Stomach (tissue), 8 donors: ENCODE measurements at regions not wholly inside any gene's neighbourhood (a gene's known extent, or its start where the extent isn't known, plus 50 kb on each side); places are given as distances from the start of the nearest gene placed in this dataset.

Experiments
- DNase-seq, 2 donors: peaks; one replicate each; pipeline versions ENCODE4 v3.0.0 to v3.0.0-alpha.2; 2013 to 2019
- H3K27ac ChIP-seq, 5 donors: fragments of 200-600 bp in 4 of 5; sonication (generic) in 4 of 5; one replicate each; pipeline ENCODE4 v1.5.1; 2013 to 2019; ENCODE audit warnings: mild to moderate bottlenecking in 1 of 5, moderate library complexity in 1 of 5
- H3K27me3 ChIP-seq, 3 donors: fragments of 200-600 bp; sonication (generic); one replicate each; pipeline ENCODE4 v1.5.1; 2017 to 2019; ENCODE audit warnings: mixed run types in 1 of 3
- H3K36me3 ChIP-seq, 4 donors: fragments of 200-600 bp; sonication (generic); 1 replicate in 3 of 4; 2 replicates in 1 of 4; pipeline ENCODE4 v1.5.1; 2016 to 2019
- H3K4me1 ChIP-seq, 4 donors: fragments of 200-600 bp; sonication (generic); one replicate each; pipeline ENCODE4 v1.5.1; 2016 to 2019
- H3K4me3 ChIP-seq, 4 donors: fragments of 200-600 bp; sonication (generic) in 3 of 4; one replicate each; pipeline ENCODE4 v1.5.1; 2016 to 2019; ENCODE audit warnings: mild to moderate bottlenecking in 1 of 4
- H3K9me3 ChIP-seq, 4 donors: fragments of 200-600 bp; sonication (generic); one replicate each; pipeline ENCODE4 v1.5.1; 2016 to 2019
- EP300 ChIP-seq: sonication (generic); formaldehyde crosslinking; IDR thresholded peaks from one replicate; pipeline ENCODE4 v1.6.1; 2017; ENCODE audit warnings: antibody characterized with exemption
- POLR2A ChIP-seq, 4 donors: fragments of 450-650 bp; IDR thresholded peaks; one replicate each; pipeline ENCODE4 v1.6.1; 2016; ENCODE audit warnings: antibody characterized with exemption in 4 of 4, control low read depth in 2 of 4, mild to moderate bottlenecking in 1 of 4, moderate library complexity in 1 of 4
- POLR2AphosphoS5 ChIP-seq, 3 donors: sonication (generic); formaldehyde crosslinking; IDR thresholded peaks; one replicate each; pipeline ENCODE4 v1.6.1; 2016; ENCODE audit warnings: antibody characterized with exemption in 3 of 3
- WGBS, 5 donors: extraction: QIAGEN DNeasy Blood & Tissue Kit in 3 of 5; methylation state at CpG; one replicate each; pipeline versions ENCODE4 v1.1.5 to v1.1.7; 2013 to 2018; 5-methylcytosine and 5-hydroxymethylcytosine counted together
- intact Hi-C: fragments of 100-400 bp; cut with DNase I; formaldehyde crosslinking; loops from one replicate; pipeline ENCODE4 v1.15.1; 2023; ENCODE audit warnings: low total_unique reads
- TF ChIP-seq, protein P1 (sequence below), 7 experiments: fragments of 450-650 bp in 4 of 7; fragments of 200-600 bp in 3 of 7; sonication (generic) in 3 of 7; IDR thresholded peaks; one replicate each; pipeline ENCODE4 v1.5.1; 2016 to 2019; ENCODE audit warnings: antibody characterized with exemption in 7 of 7, control low read depth in 2 of 7, mild to moderate bottlenecking in 1 of 7
- donor health status: healthy with polysubstance abuse.
- donor health status: Bipolar disorder and iron deficiency.
- donor health status: healthy.

DNA sequence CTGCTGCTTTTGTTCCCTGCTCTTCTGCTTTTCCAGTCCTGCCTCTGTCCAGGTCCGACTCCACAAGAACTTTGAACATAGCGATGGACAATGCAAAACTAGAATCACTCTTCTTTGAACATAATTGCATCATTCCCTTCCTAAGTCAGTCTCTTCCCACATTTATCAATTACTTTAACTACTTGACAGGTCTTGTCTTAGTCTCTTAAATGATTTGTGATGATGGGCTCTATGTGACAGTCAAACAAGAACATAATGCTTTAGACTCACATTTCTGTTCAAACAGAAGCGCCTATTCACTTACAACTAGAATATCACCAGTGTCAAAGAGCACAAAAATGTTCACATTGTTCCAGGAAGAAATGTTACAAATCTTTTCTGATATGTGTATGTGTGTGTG, 278.1 kb downstream of the SH3GL2 start:
- 89 to 95% (median 91%) methylated on average over 3 of the region's 3 CpGs for WGBS, 5 donors
- H3K36me3 ChIP-seq = no peaks in the 10 kb centered on the region

DNA sequence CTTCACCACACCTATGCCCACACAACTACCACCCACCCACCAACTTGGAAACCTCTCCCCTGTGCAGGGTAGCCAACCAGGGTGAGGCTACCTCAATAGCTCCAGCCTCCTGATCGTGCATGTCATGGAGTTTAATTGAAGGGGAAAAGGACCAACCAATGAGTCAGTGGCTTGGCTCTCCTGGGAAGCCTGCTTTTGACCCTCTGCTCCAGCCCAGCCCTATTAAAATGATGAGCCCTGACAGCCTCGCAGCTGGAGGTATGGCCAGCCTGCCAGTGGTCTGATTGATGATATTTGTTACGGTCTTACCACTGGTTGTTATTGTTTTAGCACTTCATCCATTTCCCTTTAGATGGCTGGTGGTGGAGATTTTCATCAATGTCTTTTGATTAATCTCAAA, 280.4 kb downstream of the SH3GL2 start:
- Histone ChIP-seq H3K4me1 (no peaks in the 10 kb centered on the region), H3K9me3 (no peaks in the 10 kb centered on the region), H3K36me3 (no peaks in the 10 kb centered on the region), H3K4me3 (no peak overlapping the region), H3K27ac (no peak overlapping the region), H3K27me3 (no peaks in the 10 kb centered on the region)
- no peak for TF ChIP-seq POLR2A (IDR thresholded peaks at IDR 0.05)
- no peak for TF ChIP-seq POLR2AphosphoS5 (IDR thresholded peaks at IDR 0.05)
- intact Hi-C loops = no loop called here
- no peak for DNase-seq
- 50 to 69% (median 60%) methylated on average over 3 of the region's 3 CpGs for WGBS, 5 donors

More for the DNA sequence above, 278.1 kb downstream of the SH3GL2 start:
- no peak for DNase-seq
- TF ChIP-seq POLR2A (IDR thresholded peaks at IDR 0.05) = no peak
- TF ChIP-seq, protein P1, sequence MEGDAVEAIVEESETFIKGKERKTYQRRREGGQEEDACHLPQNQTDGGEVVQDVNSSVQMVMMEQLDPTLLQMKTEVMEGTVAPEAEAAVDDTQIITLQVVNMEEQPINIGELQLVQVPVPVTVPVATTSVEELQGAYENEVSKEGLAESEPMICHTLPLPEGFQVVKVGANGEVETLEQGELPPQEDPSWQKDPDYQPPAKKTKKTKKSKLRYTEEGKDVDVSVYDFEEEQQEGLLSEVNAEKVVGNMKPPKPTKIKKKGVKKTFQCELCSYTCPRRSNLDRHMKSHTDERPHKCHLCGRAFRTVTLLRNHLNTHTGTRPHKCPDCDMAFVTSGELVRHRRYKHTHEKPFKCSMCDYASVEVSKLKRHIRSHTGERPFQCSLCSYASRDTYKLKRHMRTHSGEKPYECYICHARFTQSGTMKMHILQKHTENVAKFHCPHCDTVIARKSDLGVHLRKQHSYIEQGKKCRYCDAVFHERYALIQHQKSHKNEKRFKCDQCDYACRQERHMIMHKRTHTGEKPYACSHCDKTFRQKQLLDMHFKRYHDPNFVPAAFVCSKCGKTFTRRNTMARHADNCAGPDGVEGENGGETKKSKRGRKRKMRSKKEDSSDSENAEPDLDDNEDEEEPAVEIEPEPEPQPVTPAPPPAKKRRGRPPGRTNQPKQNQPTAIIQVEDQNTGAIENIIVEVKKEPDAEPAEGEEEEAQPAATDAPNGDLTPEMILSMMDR (IDR thresholded peaks at IDR 0.05) = no peak
- no peak for TF ChIP-seq EP300
- TF ChIP-seq POLR2AphosphoS5 (IDR thresholded peaks at IDR 0.05) = no peak
- Histone ChIP-seq H3K27me3 (no peaks in the 10 kb centered on the region), H3K4me1 (no peaks in the 10 kb centered on the region), H3K9me3 (no peaks in the 10 kb centered on the region), H3K4me3 (no peak overlapping the region), H3K27ac (no peak overlapping the region)
- intact Hi-C loops = no loop called here

DNA sequence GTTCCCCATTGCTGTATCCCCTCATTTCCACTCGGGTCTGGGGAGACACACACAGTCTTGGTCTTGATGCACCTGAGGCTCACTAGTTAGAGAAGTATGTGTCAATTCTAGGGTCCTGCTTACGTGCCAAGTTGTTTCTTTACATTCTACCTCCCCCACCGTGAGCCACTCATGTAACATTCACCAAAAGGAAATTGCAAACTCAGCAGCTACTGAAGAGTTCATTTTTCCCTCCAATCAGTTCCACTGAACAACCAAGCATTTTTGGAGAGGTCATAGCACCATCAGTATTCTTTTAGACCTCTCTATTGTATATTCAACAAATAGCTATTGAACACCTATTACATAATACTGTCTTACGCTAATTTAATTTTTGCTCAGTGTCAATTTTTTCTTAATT, 281.1 kb downstream of the SH3GL2 start:
- no peak overlapping the region for H3K27ac ChIP-seq
- H3K27me3 ChIP-seq = no peaks in the 10 kb centered on the region
- no peak for TF ChIP-seq POLR2AphosphoS5 (IDR thresholded peaks at IDR 0.05)
- TF ChIP-seq, protein P1 (IDR thresholded peaks at IDR 0.05) = no peak
- TF ChIP-seq POLR2A (IDR thresholded peaks at IDR 0.05) = no peak
- TF ChIP-seq EP300 = no peak
- DNase-seq = no peak
- no peak overlapping the region for H3K4me3 ChIP-seq
- H3K9me3 ChIP-seq = no peaks in the 10 kb centered on the region
- intact Hi-C loops = no loop called here
- H3K36me3 ChIP-seq = no peaks in the 10 kb centered on the region
- H3K4me1 ChIP-seq = no peaks in the 10 kb centered on the region
- 83 to 93% (median 87%) methylated on average over 4 of the region's 4 CpGs for WGBS, 5 donors

DNA sequence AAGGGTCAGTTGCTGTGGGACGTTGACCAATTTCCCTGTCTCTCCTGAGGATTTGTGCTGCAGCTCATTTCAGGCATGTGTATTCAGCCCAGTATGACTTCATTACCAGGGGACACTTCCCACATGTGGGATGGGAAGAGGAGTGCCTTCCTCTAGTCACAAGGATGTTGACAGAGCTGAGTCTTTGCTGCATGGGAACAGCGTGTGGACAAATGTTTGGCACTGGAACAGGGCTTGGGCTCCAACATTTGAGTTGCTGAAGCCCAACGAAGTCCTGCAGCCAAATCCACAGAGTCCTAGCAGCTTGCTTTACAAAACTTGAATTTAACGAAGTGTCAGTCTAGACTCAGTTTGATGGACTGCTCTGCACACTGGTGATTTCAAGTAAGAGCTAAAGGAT, 283.2 kb downstream of the SH3GL2 start:
- H3K4me1 ChIP-seq = no peaks in the 10 kb centered on the region
- TF ChIP-seq EP300 = no peak
- TF ChIP-seq POLR2A (IDR thresholded peaks at IDR 0.05) = no peak
- TF ChIP-seq, protein P1 (IDR thresholded peaks at IDR 0.05) = no peak
- no peak for TF ChIP-seq POLR2AphosphoS5 (IDR thresholded peaks at IDR 0.05)
- no peak overlapping the region for H3K4me3 ChIP-seq
- no peak overlapping the region for H3K27ac ChIP-seq
- H3K9me3 ChIP-seq = no peaks in the 10 kb centered on the region
- no peak for DNase-seq
- 70 to 83% (median 74%) methylated on average over 4 of the region's 4 CpGs for WGBS, 5 donors
- intact Hi-C loops = no loop called here
- no peaks in the 10 kb centered on the region for H3K36me3 ChIP-seq
- H3K27me3 ChIP-seq = no peaks in the 10 kb centered on the region

DNA sequence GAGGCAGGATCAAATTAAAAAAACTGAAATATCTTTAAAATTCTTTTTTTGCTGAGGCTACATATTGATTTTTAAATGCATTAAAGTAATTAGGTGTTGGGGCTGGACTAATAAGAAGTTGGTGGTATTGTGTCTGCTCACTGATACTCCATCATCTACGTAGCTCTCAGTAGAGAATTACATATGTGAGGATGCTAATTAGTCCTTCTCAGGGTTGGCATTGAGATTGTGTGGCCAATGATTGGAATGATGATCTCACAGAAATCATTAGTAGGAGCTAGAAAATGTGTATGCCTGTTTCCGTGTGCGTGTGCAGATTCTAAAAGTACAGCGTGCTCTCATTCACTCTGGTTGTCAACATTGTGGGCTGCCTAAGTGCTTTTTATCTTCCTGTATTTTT, 283.8 kb downstream of the SH3GL2 start:
- Histone ChIP-seq H3K27me3 (no peaks in the 10 kb centered on the region), H3K4me3 (no peak overlapping the region), H3K9me3 (no peaks in the 10 kb centered on the region), H3K4me1 (no peaks in the 10 kb centered on the region), H3K27ac (no peak overlapping the region), H3K36me3 (no peaks in the 10 kb centered on the region)
- TF ChIP-seq POLR2AphosphoS5 (IDR thresholded peaks at IDR 0.05) (no peak), POLR2A (IDR thresholded peaks at IDR 0.05) (no peak), EP300 (no peak)
- TF ChIP-seq, protein P1 (IDR thresholded peaks at IDR 0.05) = no peak
- WGBS, 5 donors = 80 to 88% (median 83%) methylated on average over 4 of the region's 4 CpGs
- no peak for DNase-seq
- intact Hi-C loops = no loop called here
